DND-41 (cell line): ENCODE measurements at regions not wholly inside any gene's neighbourhood (a gene's known extent, or its start where the extent isn't known, plus 50 kb on each side); places are given as distances from the start of the nearest gene placed in this dataset.

Source experiments
- ATAC-seq: fragments of 200-7000 bp; cut with Tn5 transposase; 3 replicates; pipeline ENCODE4 v1.9.1; 2021; ENCODE audit warnings: low read depth; ENCODE audit not compliant: insufficient read depth
- DNase-seq: peaks from one replicate; pipeline ENCODE4 v3.0.0-alpha.2; 2020
- H2AFZ ChIP-seq: 2 replicates; pipeline ENCODE4 v1.6.0; 2012; ENCODE audit warnings: low read depth, low read length
- H3K27ac ChIP-seq: 2 replicates; pipeline ENCODE4 v1.5.1; 2012; ENCODE audit warnings: low read length, inconsistent platforms
- H3K27me3 ChIP-seq: fragments of 200-600 bp; sonication (generic); 2 replicates; pipeline ENCODE4 v1.6.0; 2012; ENCODE audit warnings: low read length, mild to moderate bottlenecking, inconsistent platforms; ENCODE audit not compliant: insufficient read depth, poor library complexity
- H3K36me3 ChIP-seq: 2 replicates; pipeline ENCODE4 v1.5.1; 2012; ENCODE audit warnings: low read length, inconsistent platforms; ENCODE audit not compliant: insufficient read depth
- H3K4me1 ChIP-seq: 2 replicates; pipeline ENCODE4 v1.5.1; 2012; ENCODE audit warnings: mild to moderate bottlenecking, low read length; ENCODE audit not compliant: insufficient read depth
- H3K4me2 ChIP-seq: 2 replicates; pipeline ENCODE4 v1.6.0; 2012; ENCODE audit warnings: mild to moderate bottlenecking, moderate library complexity, low read length, inconsistent platforms; ENCODE audit not compliant: insufficient read depth
- H3K4me3 ChIP-seq, 2 experiments: fragments of 200-600 bp in 1 of 2; shearing (Covaris generic) in 1 of 2; 2 replicates each; pipeline ENCODE4 v1.5.1; 2012 to 2016; ENCODE audit warnings: inconsistent platforms in 2 of 2, low read length in 2 of 2, mild to moderate bottlenecking in 2 of 2, low read depth in 1 of 2, moderate library complexity in 1 of 2
- H3K79me2 ChIP-seq: 2 replicates; pipeline ENCODE4 v1.6.0; 2012; ENCODE audit warnings: low read length, inconsistent platforms; ENCODE audit not compliant: insufficient read depth
- H3K9ac ChIP-seq: 2 replicates; pipeline ENCODE4 v1.6.0; 2012; ENCODE audit warnings: low read depth, mild to moderate bottlenecking, inconsistent platforms, low read length, moderate library complexity
- H3K9me3 ChIP-seq: 2 replicates; pipeline ENCODE4 v1.5.1; 2012; ENCODE audit warnings: low read length, moderate library complexity, mild to moderate bottlenecking, inconsistent platforms; ENCODE audit not compliant: insufficient read depth, severe bottlenecking
- H4K20me1 ChIP-seq: 2 replicates; pipeline ENCODE4 v1.6.0; 2012; ENCODE audit warnings: low read length; ENCODE audit not compliant: insufficient read depth
- EZH2 ChIP-seq: IDR thresholded peaks from 3 replicates; pipeline ENCODE4 v1.6.1; 2012; ENCODE audit warnings: borderline replicate concordance, low read depth, mild to moderate bottlenecking, moderate library complexity, low read length, inconsistent platforms; ENCODE audit not compliant: severe bottlenecking
- TF ChIP-seq, protein P1 (sequence below): IDR thresholded peaks from 2 replicates; pipeline ENCODE4 v1.5.1; 2012; ENCODE audit warnings: borderline replicate concordance, low read length, moderate library complexity, mild to moderate bottlenecking; ENCODE audit not compliant: poor library complexity, severe bottlenecking; ENCODE audit errors: extremely low read depth

- Histone ChIP-seq H3K9ac (no peak overlapping the region), H3K4me1 (no peaks in the 10 kb centered on the region), H3K4me2 (no peak overlapping the region), H3K27ac (no peak overlapping the region), H3K79me2 (no peaks in the 10 kb centered on the region), H3K4me3 (no peak overlapping the region), H3K27me3 (no peaks in the 10 kb centered on the region), H3K9me3 (no peaks in the 10 kb centered on the region), H2AFZ (no peak overlapping the region), H4K20me1 (no peaks in the 10 kb centered on the region), H3K36me3 (no peaks in the 10 kb centered on the region)
- ATAC-seq (no peak), DNase-seq (no peak)
- TF ChIP-seq EZH2 = no peak
- TF ChIP-seq, protein P1, sequence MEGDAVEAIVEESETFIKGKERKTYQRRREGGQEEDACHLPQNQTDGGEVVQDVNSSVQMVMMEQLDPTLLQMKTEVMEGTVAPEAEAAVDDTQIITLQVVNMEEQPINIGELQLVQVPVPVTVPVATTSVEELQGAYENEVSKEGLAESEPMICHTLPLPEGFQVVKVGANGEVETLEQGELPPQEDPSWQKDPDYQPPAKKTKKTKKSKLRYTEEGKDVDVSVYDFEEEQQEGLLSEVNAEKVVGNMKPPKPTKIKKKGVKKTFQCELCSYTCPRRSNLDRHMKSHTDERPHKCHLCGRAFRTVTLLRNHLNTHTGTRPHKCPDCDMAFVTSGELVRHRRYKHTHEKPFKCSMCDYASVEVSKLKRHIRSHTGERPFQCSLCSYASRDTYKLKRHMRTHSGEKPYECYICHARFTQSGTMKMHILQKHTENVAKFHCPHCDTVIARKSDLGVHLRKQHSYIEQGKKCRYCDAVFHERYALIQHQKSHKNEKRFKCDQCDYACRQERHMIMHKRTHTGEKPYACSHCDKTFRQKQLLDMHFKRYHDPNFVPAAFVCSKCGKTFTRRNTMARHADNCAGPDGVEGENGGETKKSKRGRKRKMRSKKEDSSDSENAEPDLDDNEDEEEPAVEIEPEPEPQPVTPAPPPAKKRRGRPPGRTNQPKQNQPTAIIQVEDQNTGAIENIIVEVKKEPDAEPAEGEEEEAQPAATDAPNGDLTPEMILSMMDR = no peak
These were observed 188.9 kb upstream of the ATP10A start for GRCh38 chr15:26051761-26052675.

GRCh38 chr15:26050984-26051383 is 187.9 kb upstream of the ATP10A start:
- Histone ChIP-seq H2AFZ (no peak overlapping the region), H3K9me3 (no peaks in the 10 kb centered on the region), H3K4me2 (no peak overlapping the region), H3K79me2 (no peaks in the 10 kb centered on the region), H3K27ac (no peak overlapping the region), H3K4me1 (no peaks in the 10 kb centered on the region), H3K27me3 (no peaks in the 10 kb centered on the region), H3K4me3 (no peak overlapping the region), H4K20me1 (no peaks in the 10 kb centered on the region), H3K9ac (no peak overlapping the region), H3K36me3 (no peaks in the 10 kb centered on the region)
- ATAC-seq (no peak), DNase-seq (no peak)
- no peak for TF ChIP-seq EZH2
- TF ChIP-seq, protein P1 = no peak

- H3K4me2 ChIP-seq = no peak overlapping the region
- TF ChIP-seq, protein P1 = no peak
- TF ChIP-seq EZH2 = no peak
- ATAC-seq = no peak
These were observed 187.0 kb upstream of the ATP10A start for GRCh38 chr15:26049900-26050657.

More at GRCh38 chr15:26049900-26050657, 187.0 kb upstream of the ATP10A start:
- no peak overlapping the region for H2AFZ ChIP-seq
- no peaks in the 10 kb centered on the region for H3K36me3 ChIP-seq
- no peaks in the 10 kb centered on the region for H4K20me1 ChIP-seq
- no peak for DNase-seq
- no peaks in the 10 kb centered on the region for H3K9me3 ChIP-seq
- H3K4me1 ChIP-seq = no peaks in the 10 kb centered on the region
- H3K9ac ChIP-seq = no peak overlapping the region
- H3K4me3 ChIP-seq = no peak overlapping the region
- H3K79me2 ChIP-seq = no peaks in the 10 kb centered on the region
- no peaks in the 10 kb centered on the region for H3K27me3 ChIP-seq
- no peak overlapping the region for H3K27ac ChIP-seq
